ENCODE measurements at regions not wholly inside any gene's neighbourhood (a gene's known extent, or its start where the extent isn't known, plus 50 kb on each side); places are given as distances from the start of the nearest gene placed in this dataset.

GRCh38 chr3:34381243-34381642, 582.8 kb downstream of the PDCD6IP start:
- Histone ChIP-seq H3K27me3 (ENCODE audit: insufficient read depth, low read length) (no peaks in the 10 kb centered on the region), H3K4me3 (ENCODE audit: low read length in 2 of 2) (no peak overlapping the region), H3K27ac (ENCODE audit: low read depth, low read length) (no peak overlapping the region), H3K4me1 (ENCODE audit: insufficient read depth, low read length) (no peaks in the 10 kb centered on the region), H3K9me3 (ENCODE audit: control insufficient read depth in 1 of 2, low read length in 2 of 2) (no peaks in the 10 kb centered on the region), H3K36me3 (ENCODE audit: insufficient read depth, low read length) (no peaks in the 10 kb centered on the region)
- H3K36me3 Mint-ChIP-seq = no peaks in the 10 kb centered on the region
- DNase-seq = no peak
- no peaks in the 10 kb centered on the region for H3K4me1 Mint-ChIP-seq
- POLR2A ChIA-PET (ENCODE audit: partially characterized antibody) = no interaction called here
- CTCF ChIA-PET (ENCODE audit: partially characterized antibody) = no interaction called here
- H3K4me3 Mint-ChIP-seq = no peak overlapping the region
- intact Hi-C loops (cut with micrococcal nuclease) = no loop called here
- no peak overlapping the region for H3K27ac Mint-ChIP-seq
- no peaks in the 10 kb centered on the region for H3K27me3 Mint-ChIP-seq
- H3K9me3 Mint-ChIP-seq = peaks cover 0 to 3% (median 0%) of the 10 kb centered on the region in 8 donors

- ChIA-PET POLR2A (ENCODE audit: partially characterized antibody) (no interaction called here), CTCF (ENCODE audit: partially characterized antibody) (interaction anchor here (1.3 kb wide), 1 partner anchor 9 kb away, joined by 3 read pairs; no protein-coding TSS in a partner anchor)
- H3K27me3 ChIP-seq (ENCODE audit: insufficient read depth, low read length) = no peaks in the 10 kb centered on the region
- H3K4me3 ChIP-seq (ENCODE audit: low read length in 2 of 2) = no peak overlapping the region
- H3K9me3 Mint-ChIP-seq = no peaks in the 10 kb centered on the region
- no peaks in the 10 kb centered on the region for H3K27me3 Mint-ChIP-seq
- H3K4me3 Mint-ChIP-seq = no peak overlapping the region
- no peaks in the 10 kb centered on the region for H3K36me3 ChIP-seq (ENCODE audit: insufficient read depth, low read length)
- H3K36me3 Mint-ChIP-seq = no peaks in the 10 kb centered on the region
- no peak for DNase-seq
- intact Hi-C loops (cut with micrococcal nuclease) = no loop called here
- H3K9me3 ChIP-seq (ENCODE audit: control insufficient read depth in 1 of 2, low read length in 2 of 2) = no peaks in the 10 kb centered on the region
- H3K27ac Mint-ChIP-seq = no peak overlapping the region
- no peaks in the 10 kb centered on the region for H3K4me1 Mint-ChIP-seq
- H3K27ac ChIP-seq (ENCODE audit: low read depth, low read length) = no peak overlapping the region
- H3K4me1 ChIP-seq (ENCODE audit: insufficient read depth, low read length) = no peaks in the 10 kb centered on the region
Observed at GRCh38 chr3:34382859-34383258, 584.4 kb downstream of the PDCD6IP start.

- intact Hi-C loops (cut with micrococcal nuclease) = no loop called here
- H3K27ac Mint-ChIP-seq = no peak overlapping the region
- Histone ChIP-seq H3K4me1 (ENCODE audit: insufficient read depth, low read length) (no peaks in the 10 kb centered on the region), H3K4me3 (ENCODE audit: low read length in 2 of 2) (no peak overlapping the region), H3K27me3 (ENCODE audit: insufficient read depth, low read length) (no peaks in the 10 kb centered on the region), H3K27ac (ENCODE audit: low read depth, low read length) (no peak overlapping the region), H3K9me3 (ENCODE audit: control insufficient read depth in 1 of 2, low read length in 2 of 2) (no peaks in the 10 kb centered on the region), H3K36me3 (ENCODE audit: insufficient read depth, low read length) (no peaks in the 10 kb centered on the region)
- CTCF ChIA-PET (ENCODE audit: partially characterized antibody) = no interaction called here
- no peaks in the 10 kb centered on the region for H3K36me3 Mint-ChIP-seq
- POLR2A ChIA-PET (ENCODE audit: partially characterized antibody) = no interaction called here
- H3K4me1 Mint-ChIP-seq = no peaks in the 10 kb centered on the region
- no peaks in the 10 kb centered on the region for H3K9me3 Mint-ChIP-seq
- H3K4me3 Mint-ChIP-seq = no peak overlapping the region
- H3K27me3 Mint-ChIP-seq = no peaks in the 10 kb centered on the region
- DNase-seq = no peak
Observed at GRCh38 chr3:34386309-34386708, 587.9 kb downstream of the PDCD6IP start.

- POLR2A ChIA-PET (ENCODE audit: partially characterized antibody) = no interaction called here
- H3K4me1 Mint-ChIP-seq = no peaks in the 10 kb centered on the region
- Histone ChIP-seq H3K4me3 (ENCODE audit: low read length in 2 of 2) (no peak overlapping the region), H3K27me3 (ENCODE audit: insufficient read depth, low read length) (no peaks in the 10 kb centered on the region), H3K27ac (ENCODE audit: low read depth, low read length) (no peak overlapping the region), H3K36me3 (ENCODE audit: insufficient read depth, low read length) (no peaks in the 10 kb centered on the region), H3K4me1 (ENCODE audit: insufficient read depth, low read length) (no peaks in the 10 kb centered on the region), H3K9me3 (ENCODE audit: control insufficient read depth in 1 of 2, low read length in 2 of 2) (no peaks in the 10 kb centered on the region)
- no peaks in the 10 kb centered on the region for H3K36me3 Mint-ChIP-seq
- H3K4me3 Mint-ChIP-seq = no peak overlapping the region
- no peaks in the 10 kb centered on the region for H3K27me3 Mint-ChIP-seq
- H3K27ac Mint-ChIP-seq = no peak overlapping the region
- DNase-seq = no peak
- intact Hi-C loops (cut with micrococcal nuclease) = no loop called here
- CTCF ChIA-PET (ENCODE audit: partially characterized antibody) = no interaction called here
- no peaks in the 10 kb centered on the region for H3K9me3 Mint-ChIP-seq
Observed at GRCh38 chr3:34387826-34388564, 589.6 kb downstream of the PDCD6IP start.

GRCh38 chr3:34388830-34389229, 590.4 kb downstream of the PDCD6IP start:
- no peak overlapping the region for H3K4me3 Mint-ChIP-seq
- no peak overlapping the region for H3K27ac ChIP-seq (ENCODE audit: low read depth, low read length)
- H3K36me3 Mint-ChIP-seq = no peaks in the 10 kb centered on the region
- no peaks in the 10 kb centered on the region for H3K9me3 ChIP-seq (ENCODE audit: control insufficient read depth in 1 of 2, low read length in 2 of 2)
- CTCF ChIA-PET (ENCODE audit: partially characterized antibody) = no interaction called here
- H3K4me3 ChIP-seq (ENCODE audit: low read length in 2 of 2) = no peak overlapping the region
- H3K27me3 Mint-ChIP-seq = no peaks in the 10 kb centered on the region
- no peaks in the 10 kb centered on the region for H3K36me3 ChIP-seq (ENCODE audit: insufficient read depth, low read length)
- H3K4me1 ChIP-seq (ENCODE audit: insufficient read depth, low read length) = no peaks in the 10 kb centered on the region
- H3K4me1 Mint-ChIP-seq = no peaks in the 10 kb centered on the region
- POLR2A ChIA-PET (ENCODE audit: partially characterized antibody) = no interaction called here
- no peaks in the 10 kb centered on the region for H3K27me3 ChIP-seq (ENCODE audit: insufficient read depth, low read length)
- no peak overlapping the region for H3K27ac Mint-ChIP-seq
- no peak for DNase-seq
- intact Hi-C loops (cut with micrococcal nuclease) = no loop called here
- H3K9me3 Mint-ChIP-seq = no peaks in the 10 kb centered on the region

- Mint-ChIP-seq H3K9me3 (peaks cover 0 to 9% (median 2%) of the 10 kb centered on the region in 8 donors), H3K4me1 (no peaks in the 10 kb centered on the region), H3K36me3 (no peaks in the 10 kb centered on the region), H3K27me3 (no peaks in the 10 kb centered on the region), H3K4me3 (no peak overlapping the region), H3K27ac (no peak overlapping the region)
- Histone ChIP-seq H3K9me3 (ENCODE audit: control insufficient read depth in 1 of 2, low read length in 2 of 2) (no peaks in the 10 kb centered on the region), H3K4me3 (ENCODE audit: low read length in 2 of 2) (no peak overlapping the region), H3K4me1 (ENCODE audit: insufficient read depth, low read length) (no peaks in the 10 kb centered on the region), H3K27ac (ENCODE audit: low read depth, low read length) (no peak overlapping the region), H3K36me3 (ENCODE audit: insufficient read depth, low read length) (no peaks in the 10 kb centered on the region), H3K27me3 (ENCODE audit: insufficient read depth, low read length) (no peaks in the 10 kb centered on the region)
- DNase-seq = no peak
- POLR2A ChIA-PET (ENCODE audit: partially characterized antibody) = no interaction called here
- CTCF ChIA-PET (ENCODE audit: partially characterized antibody) = no interaction called here
- intact Hi-C loops (cut with micrococcal nuclease) = no loop called here
Observed at GRCh38 chr3:34394978-34395748, 596.7 kb downstream of the PDCD6IP start.

GRCh38 chr3:34396288-34396687, 597.9 kb downstream of the PDCD6IP start:
- Mint-ChIP-seq H3K9me3 (peaks cover 0 to 9% (median 3%) of the 10 kb centered on the region in 8 donors), H3K27ac (no peak overlapping the region)

More at GRCh38 chr3:34396288-34396687, 597.9 kb downstream of the PDCD6IP start:
- Histone ChIP-seq H3K27ac (ENCODE audit: low read depth, low read length) (no peak overlapping the region), H3K4me1 (ENCODE audit: insufficient read depth, low read length) (no peaks in the 10 kb centered on the region), H3K9me3 (ENCODE audit: control insufficient read depth in 1 of 2, low read length in 2 of 2) (no peaks in the 10 kb centered on the region), H3K27me3 (ENCODE audit: insufficient read depth, low read length) (no peaks in the 10 kb centered on the region), H3K36me3 (ENCODE audit: insufficient read depth, low read length) (no peaks in the 10 kb centered on the region), H3K4me3 (ENCODE audit: low read length in 2 of 2) (no peak overlapping the region)
- H3K4me3 Mint-ChIP-seq = no peak overlapping the region
- H3K27me3 Mint-ChIP-seq = no peaks in the 10 kb centered on the region
- intact Hi-C loops (cut with micrococcal nuclease) = no loop called here
- no peaks in the 10 kb centered on the region for H3K4me1 Mint-ChIP-seq
- CTCF ChIA-PET (ENCODE audit: partially characterized antibody) = no interaction called here
- no peak for DNase-seq
- H3K36me3 Mint-ChIP-seq = no peaks in the 10 kb centered on the region
- POLR2A ChIA-PET (ENCODE audit: partially characterized antibody) = no interaction called here
